ENCODE measurements at regions not wholly inside any gene's neighbourhood (a gene's known extent, or its start where the extent isn't known, plus 50 kb on each side); places are given as distances from the start of the nearest gene placed in this dataset.

DNA sequence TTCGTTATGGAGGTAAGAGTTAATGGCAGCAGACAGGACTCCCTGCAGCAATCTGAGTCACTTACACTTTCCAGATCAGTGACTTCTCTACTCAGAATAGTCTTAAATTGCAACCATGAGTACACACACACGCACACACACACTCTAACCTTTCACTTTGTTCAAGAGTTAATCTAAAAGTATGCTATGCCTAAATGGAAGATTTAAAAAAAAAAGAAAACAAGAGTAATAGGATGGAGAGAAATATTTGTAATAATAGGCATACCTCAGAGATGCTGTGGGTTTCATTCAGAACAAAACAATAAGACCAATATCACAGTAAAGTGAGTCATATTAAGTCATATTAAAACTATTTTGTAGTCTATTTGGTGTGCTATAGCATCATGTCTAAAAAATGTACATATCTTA, 969.1 kb upstream of the PCDH10 start:
- no peak overlapping the region for H3K4me3 ChIP-seq (replicated peaks in 1 of 2; ENCODE audit: low read depth in 1 of 2, low read length in 2 of 2)
- H3K36me3 ChIP-seq (ENCODE audit: control insufficient read depth in 1 of 2, insufficient read depth in 2 of 2, low read length in 2 of 2), result no peaks in the 10 kb centered on the region
- no peaks in the 10 kb centered on the region for H3K9me3 ChIP-seq (ENCODE audit: control insufficient read depth in 1 of 2, insufficient read depth in 1 of 2, low read depth in 1 of 2, low read length in 2 of 2)
- H3K27ac ChIP-seq (ENCODE audit: low read depth, low read length), result no peak overlapping the region
- DNase-seq (ENCODE audit: low read depth, low spot score) (no peak), ATAC-seq (no peak)
- H3K27me3 ChIP-seq (ENCODE audit: insufficient read depth, low read length), result no peaks in the 10 kb centered on the region
- POLR2A ChIA-PET, result no interaction called here
- H2AFZ ChIP-seq (ENCODE audit: low read depth, low read length, poor library complexity, severe bottlenecking), result no peak overlapping the region
- H3K9ac ChIP-seq (ENCODE audit: low read length), result no peak overlapping the region
- intact Hi-C loops (cut with micrococcal nuclease), result no loop called here
- CTCF ChIA-PET, result no interaction called here
- TF ChIP-seq CBX3 (IDR thresholded peaks at IDR 0.05; ENCODE audit: low read depth) (no peak), SRF (IDR thresholded peaks at IDR 0.05; ENCODE audit: low read depth) (no peak), FOSL1 (IDR thresholded peaks at IDR 0.05; ENCODE audit: low read depth) (no peak), EZH2 (IDR thresholded peaks at IDR 0.05) (no peak)
- BruUV-seq (replicated peaks), result no TSS peak
- no peaks in the 10 kb centered on the region for H3K79me2 ChIP-seq (ENCODE audit: insufficient read depth, low read length)
- H3K4me2 ChIP-seq (ENCODE audit: low read length), result no peak overlapping the region
- H4K20me1 ChIP-seq (ENCODE audit: insufficient read depth), result no peaks in the 10 kb centered on the region
- H3K4me1 ChIP-seq (ENCODE audit: control insufficient read depth in 1 of 2, insufficient read depth in 2 of 2, low read length in 2 of 2), result no peaks in the 10 kb centered on the region
- RAD21 ChIA-PET (ENCODE audit: low non-redundant PET in 1 of 2, low total read pairs in 2 of 2, uncharacterized antibody in 2 of 2, unreplicated experiment in 2 of 2), result no interaction called here
- no peaks in the 10 kb centered on the region for H3K9me2 ChIP-seq (ENCODE audit: insufficient read depth)

DNA sequence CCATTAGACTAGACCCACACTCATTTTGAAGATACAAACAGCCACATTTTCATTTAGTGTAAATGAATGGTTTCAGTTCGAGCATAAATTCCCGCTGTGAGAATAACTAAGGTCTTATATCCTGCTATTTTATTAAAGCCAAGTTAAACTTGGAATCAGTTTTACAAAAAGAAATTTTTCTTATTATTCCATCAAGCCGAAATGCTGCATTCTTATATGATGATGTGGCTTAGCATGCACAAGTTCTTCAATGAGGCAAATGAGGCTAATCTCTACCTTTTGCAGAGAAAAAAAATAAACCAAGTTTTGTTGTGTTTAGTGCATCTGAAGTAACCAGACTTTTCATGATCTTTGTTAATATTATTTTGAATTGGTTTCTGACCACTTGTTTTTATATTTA, 953.9 kb upstream of the PCDH10 start:
- intact Hi-C loops (cut with micrococcal nuclease), result no loop called here
- ATAC-seq, result no peak

More for the DNA sequence above, 953.9 kb upstream of the PCDH10 start:
- Histone ChIP-seq H3K9me3 (ENCODE audit: control insufficient read depth in 1 of 2, insufficient read depth in 1 of 2, low read depth in 1 of 2, low read length in 2 of 2) (no peaks in the 10 kb centered on the region), H3K4me3 (replicated peaks in 1 of 2; ENCODE audit: low read depth in 1 of 2, low read length in 2 of 2) (no peak overlapping the region), H3K4me2 (ENCODE audit: low read length) (no peak overlapping the region), H4K20me1 (ENCODE audit: insufficient read depth) (no peaks in the 10 kb centered on the region), H3K27ac (ENCODE audit: low read depth, low read length) (no peak overlapping the region), H3K79me2 (ENCODE audit: insufficient read depth, low read length) (no peaks in the 10 kb centered on the region), H3K9me2 (ENCODE audit: insufficient read depth) (no peaks in the 10 kb centered on the region), H3K9ac (ENCODE audit: low read length) (no peak overlapping the region), H3K36me3 (ENCODE audit: control insufficient read depth in 1 of 2, insufficient read depth in 2 of 2, low read length in 2 of 2) (no peaks in the 10 kb centered on the region), H2AFZ (ENCODE audit: low read depth, low read length, poor library complexity, severe bottlenecking) (no peak overlapping the region), H3K4me1 (ENCODE audit: control insufficient read depth in 1 of 2, insufficient read depth in 2 of 2, low read length in 2 of 2) (no peaks in the 10 kb centered on the region), H3K27me3 (ENCODE audit: insufficient read depth, low read length) (no peaks in the 10 kb centered on the region)
- RAD21 ChIA-PET (ENCODE audit: low non-redundant PET in 1 of 2, low total read pairs in 2 of 2, uncharacterized antibody in 2 of 2, unreplicated experiment in 2 of 2), result no interaction called here
- TF ChIP-seq RAD21 (IDR thresholded peaks at IDR 0.05; ENCODE audit: low read depth), result no peak
- TF ChIP-seq SP1 (IDR thresholded peaks at IDR 0.05; ENCODE audit: low read depth), result no peak
- no peak for TF ChIP-seq SIN3A (IDR thresholded peaks at IDR 0.05; ENCODE audit: low read depth)
- no peak for TF ChIP-seq POLR2AphosphoS5 (IDR thresholded peaks at IDR 0.05; ENCODE audit: low read depth, low read length)
- no peak for TF ChIP-seq EZH2 (IDR thresholded peaks at IDR 0.05)
- TF ChIP-seq, protein P1, sequence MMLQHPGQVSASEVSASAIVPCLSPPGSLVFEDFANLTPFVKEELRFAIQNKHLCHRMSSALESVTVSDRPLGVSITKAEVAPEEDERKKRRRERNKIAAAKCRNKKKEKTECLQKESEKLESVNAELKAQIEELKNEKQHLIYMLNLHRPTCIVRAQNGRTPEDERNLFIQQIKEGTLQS (IDR thresholded peaks at IDR 0.05), result no peak
- TF ChIP-seq YY1 (IDR thresholded peaks at IDR 0.05; ENCODE audit: extremely low read depth, insufficient replicate concordance, low read depth, low read length), result no peak
- no peak for TF ChIP-seq CEBPB (IDR thresholded peaks at IDR 0.05; ENCODE audit: low read depth)
- TF ChIP-seq CBX3 (IDR thresholded peaks at IDR 0.05; ENCODE audit: low read depth), result no peak
- TF ChIP-seq FOSL1 (IDR thresholded peaks at IDR 0.05; ENCODE audit: low read depth), result no peak
- TF ChIP-seq SRF (IDR thresholded peaks at IDR 0.05; ENCODE audit: low read depth), result no peak
- TF ChIP-seq ZNF274 (IDR thresholded peaks at IDR 0.05; ENCODE audit: low read depth, low read length), result no peak
- CTCF ChIA-PET, result no interaction called here
- no TSS peak for BruUV-seq (replicated peaks)
- no peak for DNase-seq (ENCODE audit: low read depth, low spot score)
- POLR2A ChIA-PET, result no interaction called here
